Omental fat pad (tissue), 3 donors: ENCODE measurements at regions not wholly inside any gene's neighbourhood (a gene's known extent, or its start where the extent isn't known, plus 50 kb on each side); places are given as distances from the start of the nearest gene placed in this dataset.
A peak's percentile ranks its signal among the peaks of the same experiment; 100 is the strongest.

Source experiments
- ATAC-seq: fragments of 150-250 bp; one replicate; pipeline ENCODE4 v1.9.1; 2016; ENCODE audit warnings: mild to moderate bottlenecking, moderate library complexity; ENCODE audit not compliant: low FRiP score
- DNase-seq: peaks from one replicate; pipeline ENCODE4 v3.0.0-alpha.2; 2019; ENCODE audit warnings: low spot score
- CTCF ChIP-seq, 3 donors: fragments of 450-650 bp; IDR thresholded peaks; one replicate each; pipeline ENCODE4 v1.5.1; 2016 to 2017; ENCODE audit warnings: antibody characterized with exemption in 3 of 3, mild to moderate bottlenecking in 3 of 3, moderate library complexity in 2 of 3

GRCh38 chr3:144185276-144185675 is 213.7 kb downstream of the DIPK2A start:
- ATAC-seq, result no peak
- TF ChIP-seq CTCF (IDR thresholded peaks at IDR 0.05), result no peak
- no peak for DNase-seq

DNA sequence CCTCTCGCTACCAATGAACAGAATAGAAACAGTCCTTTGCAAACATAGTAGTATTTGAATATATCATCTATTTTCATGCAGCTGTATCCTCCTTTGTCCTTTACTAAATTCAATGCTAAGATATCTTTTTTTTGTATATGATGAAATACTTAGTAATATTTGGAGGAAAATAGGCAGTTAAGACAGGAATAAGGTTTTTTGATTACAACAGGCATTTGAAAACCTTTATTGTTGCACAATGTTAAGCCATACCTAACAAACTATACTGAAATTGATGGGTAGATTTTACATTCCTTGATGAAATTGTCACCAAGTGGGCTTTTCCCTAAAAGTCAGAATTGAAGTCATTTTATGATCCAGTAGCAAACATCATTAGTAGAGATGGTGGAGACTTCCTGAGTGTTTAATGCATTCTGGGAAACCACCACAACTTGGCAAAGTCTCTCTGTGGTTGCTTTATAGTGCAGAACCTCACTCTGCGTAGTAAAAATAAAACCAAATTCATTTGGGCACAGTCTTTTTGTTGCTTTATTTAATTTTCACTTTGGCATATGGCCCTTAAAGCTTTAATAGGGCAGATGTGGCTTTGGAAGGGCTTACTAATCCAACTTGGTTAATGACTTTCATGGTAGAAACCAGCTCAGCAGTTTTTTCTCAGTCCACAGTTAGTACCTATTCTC is 216.0 kb downstream of the DIPK2A start:
- ATAC-seq (no peak), DNase-seq (no peak)
- no peak for TF ChIP-seq CTCF (IDR thresholded peaks at IDR 0.05)

DNA sequence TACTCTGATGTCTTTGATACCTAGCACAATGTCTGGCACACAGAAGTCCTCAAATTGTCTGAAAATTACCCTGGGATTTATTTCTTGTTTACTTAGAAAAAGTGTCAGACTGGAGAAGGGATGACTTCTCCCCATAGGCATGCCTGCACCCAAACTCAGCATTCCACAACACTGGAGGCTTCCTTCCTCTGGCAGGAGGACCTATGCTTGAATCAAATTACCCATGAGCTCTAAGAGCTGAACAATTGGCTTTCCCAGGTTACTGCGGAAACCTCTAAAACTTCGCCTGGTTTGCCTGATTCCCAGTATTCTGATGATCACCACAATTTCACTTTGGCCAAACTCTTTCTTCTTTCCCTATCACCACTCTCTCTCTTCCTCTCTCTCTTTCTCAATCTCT is 217.4 kb downstream of the DIPK2A start:
- ATAC-seq (no peak), DNase-seq (no peak)
- TF ChIP-seq CTCF (IDR thresholded peaks at IDR 0.05), result no peak

DNA sequence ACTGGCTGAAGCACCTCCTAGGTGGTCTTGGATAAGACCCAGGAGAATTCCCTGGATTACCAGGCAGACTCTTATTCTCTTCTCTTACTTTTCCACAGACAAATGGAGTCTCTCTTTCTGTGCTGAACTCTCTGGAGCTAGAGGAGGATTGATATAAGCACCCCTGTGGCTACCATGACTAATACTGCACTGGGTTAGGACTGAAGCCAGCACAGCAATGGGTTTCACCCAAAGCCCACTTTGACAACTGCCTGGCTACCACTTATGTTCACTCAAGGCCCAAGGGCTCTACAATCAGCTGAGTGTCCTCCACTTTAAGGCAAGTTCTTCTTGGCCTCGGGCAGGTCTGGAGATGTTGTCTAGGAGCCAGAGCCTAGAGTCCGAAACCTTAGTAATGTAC is 225.5 kb downstream of the DIPK2A start:
- DNase-seq (no peak), ATAC-seq (no peak)
- no peak for TF ChIP-seq CTCF (IDR thresholded peaks at IDR 0.05)

- DNase-seq (no peak), ATAC-seq (no peak)
- no peak for TF ChIP-seq CTCF (IDR thresholded peaks at IDR 0.05)
Observed at GRCh38 chr3:144197582-144197981, 226.0 kb downstream of the DIPK2A start.

- DNase-seq (no peak), ATAC-seq (peak; percentile 71)
- TF ChIP-seq CTCF (IDR thresholded peaks at IDR 0.05), result no peak
Observed at GRCh38 chr3:144200004-144200403, 228.4 kb downstream of the DIPK2A start.

GRCh38 chr3:144200466-144200865 is 228.8 kb downstream of the DIPK2A start:
- no peak for DNase-seq
- TF ChIP-seq CTCF (IDR thresholded peaks at IDR 0.05), result no peak
- peak; percentile 23 for ATAC-seq
